ENCODE measurements at regions not wholly inside any gene's neighbourhood (a gene's known extent, or its start where the extent isn't known, plus 50 kb on each side); places are given as distances from the start of the nearest gene placed in this dataset.

DNA sequence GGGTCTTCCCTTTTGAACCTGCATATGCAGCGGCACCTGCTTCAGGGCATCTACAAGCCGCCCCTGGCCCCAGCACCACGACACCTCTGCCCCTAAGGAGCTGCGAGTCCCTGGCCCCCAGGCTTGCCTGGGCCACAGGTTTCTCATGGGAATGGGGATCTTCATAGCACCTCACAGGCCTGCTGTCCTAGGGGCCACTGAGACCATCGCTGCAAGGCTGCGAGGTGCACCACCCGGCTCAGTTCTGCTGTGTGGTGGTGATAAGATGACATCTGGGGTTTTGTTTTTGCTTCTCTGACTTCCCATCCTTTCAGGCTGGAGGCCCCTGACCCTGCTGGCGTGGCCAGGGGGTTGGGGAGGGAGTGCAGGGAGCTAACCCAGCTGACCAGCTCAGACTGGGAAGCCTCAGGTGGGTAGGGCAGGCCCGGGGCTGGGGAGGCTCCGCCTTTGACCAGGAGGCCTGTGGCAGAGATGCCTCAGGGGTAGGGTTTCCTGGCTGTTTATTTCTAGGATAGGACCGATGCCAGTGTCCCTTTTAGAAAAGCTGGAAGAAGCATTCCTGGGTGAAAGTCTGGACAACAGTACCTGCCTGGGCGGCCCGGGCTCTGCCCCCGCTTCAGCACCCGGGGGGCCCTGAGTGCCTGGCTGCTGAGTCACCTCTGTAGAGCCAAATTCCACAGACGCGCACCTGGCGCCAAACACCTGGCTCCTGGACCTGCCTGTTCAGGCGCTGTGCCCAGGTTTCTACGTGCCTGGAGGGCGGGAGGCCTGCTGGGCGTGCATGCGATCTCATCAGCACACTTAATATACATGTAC is 264.7 kb downstream of the DLL1 start:
- peak in 1 of 2 experiments; percentile 38 for DNase-seq

DNA sequence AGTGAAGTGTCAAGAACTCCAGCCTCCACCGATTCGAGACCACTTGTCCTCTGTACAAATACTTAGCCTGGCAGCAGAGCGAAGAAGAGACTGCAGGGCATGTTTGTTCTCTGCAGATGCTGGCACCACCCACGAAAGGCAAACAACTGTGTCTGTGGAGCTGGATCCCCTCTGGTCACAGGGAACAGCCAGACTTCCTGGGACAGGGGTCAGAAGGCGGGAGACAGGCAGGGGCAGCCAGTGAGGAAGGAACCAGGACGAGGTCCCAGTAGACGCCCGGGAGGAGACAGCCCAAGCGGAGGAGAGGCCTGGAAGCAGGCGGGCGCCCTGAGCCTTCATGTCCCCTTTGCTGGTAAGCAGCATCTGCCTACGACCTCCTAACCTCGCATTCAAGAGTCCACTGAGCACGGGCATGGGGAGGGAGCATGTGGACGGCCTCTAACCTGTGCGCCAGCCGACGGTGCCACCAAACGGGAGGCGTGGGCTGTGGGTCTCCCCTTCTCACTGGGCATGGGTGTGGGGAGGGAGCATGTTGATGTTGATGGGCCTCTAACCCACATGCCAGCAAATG is 265.5 kb downstream of the DLL1 start:
- peak; percentile 83 to 84 for DNase-seq

DNA sequence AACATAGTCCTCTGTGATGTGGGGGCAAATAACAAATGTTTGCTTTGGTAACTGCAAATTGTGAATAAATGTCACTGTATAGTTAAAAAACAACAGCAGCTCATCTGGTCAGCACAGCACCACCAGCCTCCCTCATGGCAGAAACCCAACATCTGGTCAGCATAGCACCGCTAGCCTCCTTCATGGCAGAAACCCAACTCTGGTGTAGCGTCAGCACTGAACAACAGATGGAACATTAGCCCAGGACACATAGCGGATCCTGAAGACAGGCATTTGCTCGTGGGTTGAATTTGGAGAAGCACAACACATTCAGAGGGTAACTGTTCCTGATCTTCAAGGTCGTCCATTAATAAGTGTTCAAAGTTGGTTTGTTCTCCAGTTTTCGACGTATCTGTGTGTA is 265.9 kb downstream of the DLL1 start:
- peak; percentile 77 to 80 for DNase-seq

DNA sequence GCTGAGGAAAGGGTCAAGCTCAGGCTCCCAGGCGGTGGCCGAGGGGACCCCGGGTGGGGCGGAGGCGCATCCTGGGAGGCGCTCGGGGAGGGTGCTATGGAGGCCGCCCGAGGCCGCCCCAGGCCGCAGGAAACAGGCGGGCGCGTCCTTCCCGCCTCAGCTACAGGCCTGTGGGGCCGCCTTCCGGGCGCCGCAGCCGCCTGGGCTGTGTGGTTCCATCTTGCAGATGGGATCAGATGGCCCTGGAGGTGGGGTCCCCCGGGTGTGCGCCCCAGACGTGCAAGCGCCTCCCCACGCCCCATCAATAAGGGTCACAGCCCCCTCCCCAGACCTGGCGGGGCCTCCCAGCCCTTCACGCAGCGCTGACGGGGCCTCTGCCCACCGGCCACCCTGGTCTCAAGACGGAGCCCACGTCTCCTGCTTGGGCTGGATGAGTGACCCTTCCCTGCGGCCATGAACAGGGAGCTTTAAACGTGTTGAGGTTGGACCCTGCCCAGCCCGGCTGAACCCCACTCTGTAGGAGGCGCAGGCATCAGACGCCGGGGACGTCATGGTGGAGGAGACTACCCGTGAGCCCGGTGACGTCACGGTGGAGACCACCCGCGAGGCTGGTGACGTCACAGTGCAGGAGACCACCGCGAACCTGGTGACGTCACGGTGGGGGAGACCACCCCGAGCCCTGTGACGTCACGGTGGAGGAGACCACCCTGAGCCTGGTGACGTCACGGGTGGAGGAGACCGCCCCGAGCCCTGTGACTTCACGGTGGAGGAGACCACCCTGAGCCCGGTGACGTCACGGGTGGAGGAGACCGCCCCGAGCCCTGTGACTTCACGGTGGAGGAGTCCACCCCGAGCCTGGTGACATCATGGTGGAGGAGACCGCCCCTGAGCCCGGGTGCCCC is 267.0 kb downstream of the DLL1 start:
- no peak for DNase-seq

DNA sequence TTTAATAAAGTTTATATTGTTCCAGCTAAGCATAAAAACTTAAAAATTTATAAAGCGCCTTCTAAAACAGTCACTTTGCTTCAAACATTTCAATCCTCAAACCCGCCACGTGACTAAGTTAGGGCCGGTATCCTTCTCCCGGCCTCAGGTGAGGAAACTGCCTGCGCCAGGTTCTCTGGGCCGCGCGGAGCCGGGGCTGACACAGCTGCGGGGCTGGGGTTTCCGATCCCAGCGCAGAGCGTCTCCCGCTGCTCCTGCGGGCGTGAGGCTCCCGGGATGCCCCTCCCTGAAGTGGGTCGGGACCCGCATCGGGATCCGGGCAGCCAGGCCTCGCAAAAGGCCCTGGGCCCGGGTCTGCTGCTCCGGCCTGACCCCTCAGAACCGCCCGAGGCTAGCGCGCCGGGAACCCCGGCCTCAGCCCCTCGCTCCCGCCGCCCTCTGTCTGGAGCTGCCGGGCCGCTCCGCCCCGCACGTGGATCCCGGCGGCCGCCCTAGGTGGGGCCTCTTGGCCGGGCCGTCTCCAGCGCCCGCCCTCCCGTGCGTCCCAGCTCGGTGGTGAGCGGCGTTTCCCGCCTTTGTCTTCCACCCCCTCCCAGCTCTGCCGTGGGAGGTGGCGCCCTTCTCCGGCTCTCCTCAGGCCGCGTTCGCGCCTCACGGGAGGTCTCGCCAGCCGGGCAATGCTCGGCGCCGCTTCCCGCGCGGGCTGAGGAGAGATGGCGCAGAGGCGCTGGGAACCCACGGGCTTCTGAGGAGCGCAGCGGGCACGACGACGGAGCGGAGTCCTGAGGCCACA is 267.9 kb downstream of the DLL1 start:
- DNase-seq = no peak

DNA sequence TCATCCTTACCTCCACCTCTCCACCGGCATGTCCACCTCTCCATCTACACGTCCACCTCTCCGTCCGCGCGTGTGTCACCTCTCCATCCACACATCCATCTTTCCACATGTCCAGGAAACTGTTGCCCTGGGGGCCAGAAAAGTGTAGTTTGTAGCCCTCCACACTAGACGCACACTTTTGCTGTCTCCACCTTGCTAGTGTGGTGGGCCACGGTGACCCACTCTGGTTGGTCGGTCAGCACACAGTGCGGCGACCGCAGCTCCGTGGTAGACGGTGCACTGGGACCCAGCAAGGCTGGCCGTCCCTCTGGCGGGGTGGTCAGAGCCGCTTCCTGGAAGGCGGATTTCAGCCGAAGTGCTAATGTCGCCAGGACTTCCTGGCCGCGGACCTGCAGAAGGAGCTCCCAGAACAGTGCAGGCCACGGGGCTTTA is 268.6 kb downstream of the DLL1 start:
- DNase-seq = no peak

DNA sequence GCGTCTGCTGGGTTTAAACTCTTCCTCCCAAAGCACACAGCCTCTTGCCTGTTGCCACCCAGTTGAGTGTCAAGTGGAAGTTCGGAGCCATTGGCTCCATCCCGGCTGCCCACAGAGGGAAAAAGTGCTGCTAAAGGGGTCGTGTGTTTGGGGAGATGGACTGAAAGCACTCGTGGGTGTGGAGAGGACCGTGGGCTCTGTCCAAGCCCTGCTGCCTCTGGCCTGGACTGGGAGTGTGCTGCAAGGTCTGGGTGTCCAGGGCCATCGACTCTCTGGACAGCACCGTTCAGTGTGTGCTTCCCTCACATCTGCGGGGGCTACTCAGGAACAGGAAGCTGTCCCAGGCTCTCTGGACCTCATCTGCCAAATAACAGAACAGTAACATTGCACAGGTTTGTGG is 269.3 kb downstream of the DLL1 start:
- DNase-seq = no peak

DNA sequence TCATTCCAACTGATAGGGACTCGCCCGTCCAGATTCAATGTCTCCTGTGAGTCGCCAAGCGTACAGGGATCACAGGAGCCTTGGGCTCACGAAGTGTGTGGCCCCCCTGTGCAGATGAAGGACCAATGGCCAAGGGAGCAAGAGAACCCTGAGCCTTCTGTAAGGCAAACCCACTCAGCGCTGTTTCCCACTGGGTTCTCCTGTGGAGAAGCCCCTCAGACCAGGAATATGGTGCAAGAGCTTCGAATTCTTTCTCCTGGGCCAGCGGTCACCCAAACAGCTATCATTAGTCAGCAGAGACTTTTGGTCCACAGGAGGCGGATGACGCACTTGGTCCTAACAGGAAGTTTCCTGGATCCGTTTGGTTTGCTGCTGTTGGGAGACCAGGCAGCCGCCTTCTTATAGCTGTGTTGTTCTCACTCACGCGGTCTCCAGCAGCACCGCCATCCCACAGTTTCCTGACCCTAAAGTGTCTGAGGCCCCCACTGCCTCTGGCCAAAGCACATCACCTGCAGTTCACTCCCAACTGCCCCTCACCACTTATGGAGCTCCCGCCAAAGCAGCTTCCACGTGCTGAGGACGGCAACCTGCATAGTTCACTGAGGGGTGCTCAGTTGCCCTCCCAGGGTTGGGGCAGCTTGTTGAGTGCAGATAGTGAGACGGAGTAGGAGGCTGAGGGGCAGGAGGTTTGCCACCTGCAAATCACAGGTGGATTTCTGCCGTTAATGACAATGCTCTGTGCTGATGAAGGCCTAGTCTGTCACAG is 268.6 kb downstream of the ERMARD start:
- no peak for DNase-seq

DNA sequence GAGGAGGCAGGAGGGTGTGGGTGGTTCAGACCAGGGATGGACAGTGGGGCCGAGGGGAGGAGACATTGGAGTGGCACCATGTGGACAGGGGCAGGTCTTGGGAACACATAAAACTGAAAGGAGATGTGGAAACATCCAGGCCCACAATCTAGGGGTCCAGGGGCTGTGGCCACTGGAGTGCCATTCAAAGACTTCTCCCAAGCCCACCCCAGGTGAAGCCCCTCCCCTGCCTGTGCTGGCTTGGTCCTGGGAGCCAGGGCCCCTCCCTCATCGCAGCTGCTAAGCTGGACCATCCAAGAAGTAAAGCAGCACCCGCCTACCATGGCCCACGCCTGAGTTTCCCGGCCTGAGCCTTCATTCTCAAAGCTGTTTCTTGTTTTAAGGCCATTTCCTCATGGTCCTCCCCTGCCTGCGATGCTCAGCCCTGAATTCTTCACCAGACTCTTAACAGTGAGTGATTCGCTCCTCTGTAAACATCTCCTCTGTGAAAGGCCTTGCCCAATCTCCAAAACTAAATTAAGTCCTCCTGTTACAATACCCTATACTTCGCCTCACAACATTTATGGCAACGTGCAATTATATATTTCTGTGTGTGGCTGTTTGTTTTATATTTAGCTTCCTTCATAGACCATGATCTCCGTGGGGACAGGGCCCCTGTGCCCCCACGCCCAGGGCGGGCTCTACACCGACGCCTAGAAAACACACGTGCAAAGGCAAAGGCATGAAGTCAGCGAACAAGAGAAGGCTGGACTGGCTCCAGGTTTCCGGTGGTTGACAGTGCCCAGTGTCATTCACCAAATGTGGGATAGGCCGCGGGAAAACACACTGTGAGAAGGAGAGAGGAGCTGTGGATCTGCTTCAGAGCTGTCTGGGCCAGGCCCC is 267.8 kb downstream of the ERMARD start:
- DNase-seq = no peak

DNA sequence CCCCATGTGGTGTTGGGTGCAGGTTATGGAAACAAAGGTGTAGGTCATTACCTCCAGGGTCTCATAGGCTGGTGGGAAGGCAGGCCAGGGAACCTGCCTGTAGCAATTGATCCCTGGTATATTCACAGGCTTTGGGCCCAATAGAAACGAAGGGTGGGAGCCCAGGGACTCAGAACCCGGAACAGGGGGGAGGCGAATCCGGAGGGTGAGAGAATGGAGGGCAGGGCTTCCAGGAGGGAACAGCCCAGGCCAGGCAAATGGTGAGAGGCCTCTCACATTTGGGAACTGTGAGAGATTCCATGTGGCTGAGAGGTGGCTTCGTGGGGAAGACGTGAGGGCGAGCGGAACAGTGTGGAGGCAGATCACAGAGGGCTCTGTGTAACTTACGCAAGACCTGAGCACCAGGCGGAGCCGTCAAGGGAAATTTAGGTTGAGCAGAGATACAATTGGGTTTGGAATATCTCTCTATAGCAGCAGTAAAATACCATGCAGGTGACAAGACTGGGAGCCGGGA is 267.1 kb downstream of the ERMARD start:
- no peak for DNase-seq

DNA sequence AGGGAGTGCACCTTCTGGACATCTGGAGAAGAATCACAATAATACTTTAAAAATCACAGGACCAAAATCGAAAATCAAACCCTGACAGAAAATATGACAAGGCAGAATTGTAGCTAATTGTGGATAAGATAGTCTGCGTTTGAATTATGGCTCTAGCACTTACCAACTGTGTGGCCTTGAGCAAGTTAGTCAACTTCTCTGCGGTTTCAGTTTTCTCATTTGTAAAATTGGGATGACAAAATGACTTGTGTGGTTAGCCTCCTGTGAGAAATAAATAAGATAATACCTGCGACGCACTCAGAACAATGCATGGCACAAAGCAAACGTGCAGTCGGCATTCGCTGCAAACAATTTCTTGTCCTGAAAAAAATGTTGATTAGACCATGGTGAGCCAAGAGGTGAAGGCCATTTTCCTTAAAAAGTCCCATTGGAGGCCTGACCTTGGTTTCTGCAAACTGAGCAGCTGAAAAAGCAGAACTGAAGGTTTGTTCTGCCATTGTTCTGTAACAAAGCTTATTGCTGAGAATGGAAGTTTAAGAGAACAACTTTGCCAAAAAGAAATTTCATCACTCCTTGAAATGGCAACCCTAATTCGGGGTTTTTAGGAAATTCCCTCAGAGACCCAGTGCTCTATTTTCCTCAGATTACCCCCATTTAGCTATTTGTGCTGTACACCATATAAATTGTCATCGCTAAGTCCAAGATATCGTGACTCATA is 266.3 kb downstream of the ERMARD start:
- DNase-seq = no peak

DNA sequence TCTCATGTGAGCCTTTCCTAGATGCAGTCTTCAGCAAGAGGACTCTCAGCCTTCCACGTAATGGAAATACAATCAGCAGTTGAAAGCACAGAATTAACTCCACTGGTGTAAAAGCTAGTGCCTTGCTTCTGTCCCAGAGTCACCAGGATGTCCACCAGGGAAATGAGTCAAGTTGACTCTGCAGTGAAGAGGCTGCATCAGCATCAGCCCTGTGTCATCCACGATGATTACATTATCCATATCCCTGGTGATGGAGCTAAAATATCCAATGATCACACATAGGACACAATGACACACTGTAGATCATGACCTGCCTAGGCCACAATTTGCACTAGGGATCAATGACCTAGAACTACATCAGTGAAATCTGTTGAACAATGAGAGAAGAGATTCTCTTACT is 262.4 kb downstream of the ERMARD start:
- DNase-seq = no peak

DNA sequence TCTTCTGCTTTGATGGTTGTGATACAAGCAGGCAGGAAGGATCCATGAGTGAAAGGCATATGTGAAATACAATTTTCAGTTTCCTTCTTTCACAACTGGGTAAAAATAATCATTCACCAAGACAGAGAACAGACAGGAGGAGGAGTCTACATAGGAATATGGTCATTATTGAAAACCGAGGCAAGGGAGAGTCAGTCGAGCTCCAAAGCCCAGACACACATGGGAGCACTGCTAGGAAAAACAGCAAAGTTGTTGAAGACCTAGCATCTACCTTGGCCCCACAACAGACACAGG is 260.6 kb downstream of the ERMARD start:
- DNase-seq = no peak

DNA sequence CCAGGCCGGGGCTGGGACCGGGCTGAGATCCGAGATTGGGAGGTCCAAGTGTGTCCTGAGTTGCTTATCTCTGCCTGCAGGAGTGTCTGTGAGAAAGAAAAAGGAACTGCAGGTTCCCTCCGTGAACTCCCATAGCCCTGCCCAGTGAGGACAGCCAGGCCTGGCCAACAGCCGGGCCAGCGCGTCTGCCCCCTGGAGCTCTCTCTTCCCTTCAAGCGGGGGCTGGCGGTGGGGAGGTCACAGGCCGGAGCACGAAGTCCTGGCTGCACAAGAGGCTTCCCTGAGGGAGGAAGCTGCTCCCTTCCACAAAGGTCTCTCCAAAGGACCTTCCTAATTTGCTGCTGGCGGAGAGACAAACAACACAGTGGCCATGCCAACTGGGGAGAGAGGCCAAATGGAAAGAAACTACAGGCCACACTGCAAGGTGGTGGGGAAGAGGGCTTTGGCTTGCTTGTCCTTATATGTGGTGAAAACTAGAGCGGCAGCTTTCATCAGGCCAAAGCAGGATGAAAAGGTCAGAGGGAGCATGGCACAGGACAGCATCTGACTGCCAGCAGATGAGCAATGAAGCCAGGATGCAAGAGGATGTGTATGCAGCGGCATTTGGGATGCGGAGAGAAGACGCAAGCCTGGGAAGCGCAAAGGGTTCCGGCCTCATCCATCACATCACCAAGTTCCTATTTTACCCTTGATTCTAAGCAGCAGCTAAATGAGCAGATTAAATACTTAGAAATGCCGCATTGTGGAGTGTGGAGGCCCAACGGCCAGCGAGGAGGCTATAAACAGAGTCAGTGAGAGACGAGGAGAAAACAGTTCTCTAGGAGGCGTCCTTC is 260.0 kb downstream of the ERMARD start:
- no peak for DNase-seq

DNA sequence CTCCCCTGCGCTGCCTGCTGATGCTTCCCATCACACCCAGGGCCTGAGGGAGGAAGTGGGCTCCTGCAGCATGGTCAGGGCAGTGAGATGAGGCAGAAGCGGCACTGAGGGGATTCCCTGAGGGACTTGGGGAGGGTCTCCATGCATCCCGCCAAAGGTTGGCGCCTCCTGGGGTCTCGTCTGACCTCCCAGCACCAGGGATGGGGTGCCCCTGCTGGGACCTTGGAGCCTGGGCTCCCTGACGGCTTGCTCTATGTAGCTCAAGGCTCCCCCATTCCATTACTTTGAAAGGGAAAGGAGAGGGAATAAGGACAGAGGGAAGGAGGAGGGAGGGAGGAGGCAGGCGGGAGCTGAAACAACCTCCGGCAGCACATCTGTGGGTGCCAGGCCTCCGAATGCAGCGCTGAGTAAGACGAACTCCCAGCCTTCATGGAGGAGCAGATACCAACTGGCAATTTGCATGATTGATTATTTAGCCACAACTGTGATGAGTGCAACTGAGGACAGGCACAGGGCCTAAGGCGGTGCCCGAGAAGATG is 259.3 kb downstream of the ERMARD start:
- DNase-seq = no peak

DNA sequence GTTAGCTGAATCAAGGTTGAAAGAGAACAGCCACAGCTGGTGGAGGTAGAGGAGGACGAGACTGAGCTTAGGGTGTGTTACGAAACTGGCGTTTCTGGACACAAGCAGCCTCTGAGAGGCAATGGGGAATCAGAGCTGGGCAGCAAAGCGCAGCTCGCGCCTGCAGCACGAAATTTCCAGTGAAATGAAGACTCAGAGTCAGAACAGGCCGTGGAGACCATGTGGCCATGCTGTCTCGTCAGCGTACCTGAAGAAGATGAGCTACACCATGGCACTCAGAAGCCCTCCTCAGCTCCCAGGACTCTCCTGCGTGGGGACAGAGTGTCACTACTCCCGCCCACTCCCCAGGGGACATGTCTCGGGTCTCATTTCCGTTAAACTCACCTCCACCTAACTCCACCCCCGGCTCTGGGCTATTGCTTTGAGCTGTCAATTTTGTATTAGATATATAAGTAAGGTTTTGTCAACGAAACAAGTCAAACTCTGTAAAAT is 256.9 kb downstream of the ERMARD start:
- no peak for DNase-seq

DNA sequence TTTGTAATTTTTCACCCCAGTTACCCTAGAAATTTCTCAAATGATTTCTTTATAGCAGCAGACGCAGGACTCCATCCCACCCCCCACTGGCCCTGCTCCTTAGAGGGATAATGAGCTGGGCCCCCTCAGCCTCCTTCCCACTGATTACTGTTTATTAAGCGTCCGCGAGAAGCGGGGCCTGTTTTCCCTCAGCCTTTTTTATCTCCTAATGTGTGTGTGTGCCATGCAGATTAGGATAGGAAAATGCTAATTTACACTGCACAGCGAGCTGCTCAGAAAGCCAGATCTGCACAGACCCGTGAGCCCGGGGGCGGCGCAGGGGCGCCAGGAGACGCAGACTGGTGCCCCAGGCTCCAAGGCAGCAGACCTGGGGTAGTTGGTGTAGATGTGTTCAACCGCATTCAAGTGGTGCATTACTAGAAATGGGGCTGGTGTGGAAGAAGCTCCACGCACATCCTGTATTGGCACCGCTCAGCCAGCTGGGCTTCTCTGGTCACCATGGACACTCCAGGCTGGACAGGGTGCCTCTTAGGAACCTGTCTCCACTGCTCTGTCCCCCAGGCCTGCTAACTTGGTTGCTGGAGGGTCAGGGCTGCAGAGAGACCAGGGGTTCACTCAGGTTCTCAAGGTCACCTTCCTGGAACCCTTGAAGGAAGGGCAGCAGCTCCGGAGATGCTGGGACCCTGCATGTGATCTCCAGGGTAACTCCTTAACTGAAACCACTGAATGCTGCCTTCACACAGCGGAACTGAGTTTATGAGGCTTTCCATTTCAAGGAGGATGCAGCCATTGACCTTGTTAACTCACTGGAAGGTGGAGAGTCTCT is 256.3 kb downstream of the ERMARD start:
- DNase-seq = no peak

DNA sequence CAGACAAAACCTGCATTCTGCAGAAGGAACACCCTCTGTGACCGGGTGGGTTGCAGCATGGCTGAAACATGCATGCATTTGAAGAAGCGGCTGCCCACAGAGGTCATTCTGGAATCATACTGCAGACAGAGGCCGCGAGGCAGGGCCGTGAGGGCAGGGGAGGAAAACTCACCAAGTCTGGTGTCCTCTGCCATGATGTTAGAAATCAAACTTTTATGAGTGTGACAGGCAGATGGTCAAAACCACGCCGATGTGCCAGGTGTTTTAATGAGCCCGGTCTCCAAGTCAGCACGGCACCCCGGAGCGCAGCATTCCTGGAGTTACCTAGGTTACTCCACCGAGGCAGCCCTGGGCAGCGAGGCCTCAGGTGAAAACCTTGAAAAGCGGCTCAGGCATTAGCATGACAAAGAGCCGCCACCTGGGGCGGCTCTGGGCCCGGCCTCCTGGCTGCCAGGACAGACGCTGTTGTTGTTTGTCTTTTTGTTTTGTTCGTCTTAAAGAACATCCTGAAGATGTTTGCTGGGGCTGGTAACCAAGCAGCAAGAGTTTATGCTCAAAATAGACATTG is 255.6 kb downstream of the ERMARD start:
- DNase-seq = no peak

All from SHP77 (cell line).